ENCODE measurements at regions not wholly inside any gene's neighbourhood (a gene's known extent, or its start where the extent isn't known, plus 50 kb on each side); places are given as distances from the start of the nearest gene placed in this dataset.

GRCh38 chr16:24471561-24472350 is 67.6 kb upstream of the RBBP6 start:
- POLR2A ChIA-PET, result no interaction called here

GRCh38 chr16:24477492-24477891 is 61.9 kb upstream of the RBBP6 start:
- Mint-ChIP-seq H3K36me3 (ENCODE audit: low read depth) (no peaks in the 10 kb centered on the region), H3K27ac (no peak overlapping the region), H3K4me1 (no peaks in the 10 kb centered on the region), H3K4me3 (no peak overlapping the region), H3K27me3 (peaks cover 7% of the 10 kb centered on the region), H3K9me3 (peaks cover 3% of the 10 kb centered on the region)
- ChIA-PET CTCF (interaction anchor here (1.9 kb wide), 1 partner anchor 27 kb away, joined by 5 read pairs; no protein-coding TSS in a partner anchor), POLR2A (no interaction called here)
- no peak for DNase-seq

More at GRCh38 chr16:24471561-24472350, 67.6 kb upstream of the RBBP6 start:
- Mint-ChIP-seq H3K4me3 (no peak overlapping the region), H3K27ac (no peak overlapping the region), H3K36me3 (ENCODE audit: low read depth) (no peaks in the 10 kb centered on the region), H3K4me1 (no peaks in the 10 kb centered on the region), H3K9me3 (peaks cover 3% of the 10 kb centered on the region), H3K27me3 (peaks cover 5% of the 10 kb centered on the region)
- DNase-seq, result no peak
- CTCF ChIA-PET, result no interaction called here

- POLR2A ChIA-PET, result no interaction called here
- DNase-seq, result no peak
- Mint-ChIP-seq H3K4me1 (no peaks in the 10 kb centered on the region), H3K4me3 (no peak overlapping the region), H3K27me3 (peaks cover 7% of the 10 kb centered on the region), H3K9me3 (peaks cover 3% of the 10 kb centered on the region), H3K27ac (no peak overlapping the region), H3K36me3 (ENCODE audit: low read depth) (no peaks in the 10 kb centered on the region)
- CTCF ChIA-PET, result interaction anchor here (1.9 kb wide), 1 partner anchor 27 kb away, joined by 5 read pairs; no protein-coding TSS in a partner anchor
These were observed 61.0 kb upstream of the RBBP6 start for GRCh38 chr16:24478401-24478800.

GRCh38 chr16:24482681-24483202 is 56.6 kb upstream of the RBBP6 start:
- H3K4me1 Mint-ChIP-seq, result no peaks in the 10 kb centered on the region
- ChIA-PET CTCF (no interaction called here), POLR2A (no interaction called here)
- no peaks in the 10 kb centered on the region for H3K9me3 Mint-ChIP-seq
- no peak overlapping the region for H3K4me3 Mint-ChIP-seq
- H3K27ac Mint-ChIP-seq, result no peak overlapping the region
- DNase-seq, result no peak
- peaks cover 5% of the 10 kb centered on the region for H3K27me3 Mint-ChIP-seq
- H3K36me3 Mint-ChIP-seq (ENCODE audit: low read depth), result no peaks in the 10 kb centered on the region

- H3K9me3 Mint-ChIP-seq, result no peaks in the 10 kb centered on the region
- no peak overlapping the region for H3K4me3 Mint-ChIP-seq
- no peaks in the 10 kb centered on the region for H3K4me1 Mint-ChIP-seq
These were observed 51.3 kb upstream of the RBBP6 start for GRCh38 chr16:24488045-24488444.

More at GRCh38 chr16:24488045-24488444, 51.3 kb upstream of the RBBP6 start:
- POLR2A ChIA-PET, result no interaction called here
- DNase-seq, result no peak
- CTCF ChIA-PET, result no interaction called here
- no peaks in the 10 kb centered on the region for H3K36me3 Mint-ChIP-seq (ENCODE audit: low read depth)
- no peak overlapping the region for H3K27ac Mint-ChIP-seq
- peaks cover 5% of the 10 kb centered on the region for H3K27me3 Mint-ChIP-seq
